ENCODE measurements at regions not wholly inside any gene's neighbourhood (a gene's known extent, or its start where the extent isn't known, plus 50 kb on each side); places are given as distances from the start of the nearest gene placed in this dataset.

DNA sequence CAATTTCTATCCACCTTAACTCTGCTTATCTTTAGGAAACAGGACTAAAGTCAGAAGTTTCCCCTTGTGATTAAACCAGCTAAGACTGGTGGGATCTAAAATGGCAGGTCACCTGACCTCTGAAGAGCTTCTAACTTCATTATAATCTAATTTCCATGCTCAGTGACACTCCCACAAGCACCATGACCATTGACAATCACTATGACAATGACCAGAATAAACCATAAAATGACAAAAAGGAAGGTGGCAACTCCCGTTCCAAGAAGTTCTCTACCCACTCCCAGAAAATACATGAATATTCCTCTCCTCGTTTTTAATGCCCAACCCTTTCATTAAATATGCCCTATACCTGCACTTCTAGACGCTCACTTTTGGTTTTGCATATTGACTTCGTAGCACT lies 471.2 kb upstream of the CCDC54 start:
- H3K4me3 ChIP-seq (ENCODE audit: low read depth, low read length): no peak overlapping the region
- DNase-seq (ENCODE audit: low read depth): no peak
- TF ChIP-seq CTCF (conservative IDR thresholded peaks at IDR 0.05; ENCODE audit: low read depth, low read length): no peak

DNA sequence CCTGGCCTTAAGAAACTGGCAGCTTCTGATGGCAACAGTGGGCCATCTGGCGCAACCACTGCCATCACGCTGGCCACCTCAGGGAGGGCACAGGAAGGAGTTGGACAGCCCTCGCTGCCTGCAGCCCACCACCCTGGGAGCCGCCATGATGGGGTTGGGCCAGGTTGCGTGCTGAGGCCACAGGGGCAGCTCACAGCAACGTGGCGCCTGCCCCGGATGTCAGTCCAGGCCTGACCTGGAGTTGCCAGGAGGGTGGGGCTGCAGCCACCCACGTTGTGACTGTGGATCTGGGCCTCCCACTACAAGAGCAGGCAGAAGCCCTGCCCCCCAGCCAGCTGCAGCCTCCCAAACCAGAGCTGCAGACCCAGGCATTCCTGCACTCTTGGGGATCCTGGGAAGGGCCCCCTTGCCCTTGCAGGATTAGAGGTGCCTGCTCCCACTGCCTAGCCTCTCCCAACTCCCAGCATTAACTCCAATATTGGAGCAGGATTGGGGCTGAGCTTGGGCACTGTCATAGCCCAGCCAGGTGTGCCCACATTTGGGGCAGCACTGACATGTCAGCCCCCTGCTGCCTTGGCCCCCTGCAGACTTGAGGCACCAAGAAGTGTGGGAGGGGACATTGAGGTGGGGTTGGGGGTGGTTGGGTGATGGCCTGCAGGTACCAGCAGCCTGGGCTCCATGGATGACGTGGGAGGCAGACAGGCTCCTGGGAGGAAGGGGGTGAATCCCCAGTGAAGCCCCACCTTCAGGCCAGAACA lies 468.9 kb upstream of the CCDC54 start:
- no peak for DNase-seq (ENCODE audit: low read depth)
- no peak for TF ChIP-seq CTCF (conservative IDR thresholded peaks at IDR 0.05; ENCODE audit: low read depth, low read length)
- no peak overlapping the region for H3K4me3 ChIP-seq (ENCODE audit: low read depth, low read length)

GRCh38 chr3:106913111-106913698 lies 464.0 kb upstream of the CCDC54 start:
- H3K4me3 ChIP-seq (ENCODE audit: low read depth, low read length): no peak overlapping the region
- DNase-seq (ENCODE audit: low read depth): no peak
- no peak for TF ChIP-seq CTCF (conservative IDR thresholded peaks at IDR 0.05; ENCODE audit: low read depth, low read length)

DNA sequence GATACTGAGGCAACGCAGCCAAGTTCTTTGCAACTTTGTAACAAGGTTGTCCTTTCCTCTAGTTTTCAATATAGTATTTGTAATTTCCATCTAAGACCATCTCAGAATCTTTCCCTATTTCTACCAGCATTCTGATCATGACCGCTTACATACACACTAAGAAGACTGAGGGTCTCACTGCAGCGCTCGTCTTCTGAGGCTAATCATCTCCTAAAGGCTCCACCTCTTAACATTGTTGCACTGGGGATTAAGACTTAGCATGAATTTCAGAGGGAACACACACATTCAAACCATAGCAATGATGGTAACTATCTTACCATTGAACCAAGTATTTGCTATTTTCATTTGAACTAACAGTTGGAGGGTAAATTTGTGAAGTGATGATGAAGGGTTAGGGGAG lies 463.3 kb upstream of the CCDC54 start:
- no peak overlapping the region for H3K4me3 ChIP-seq (ENCODE audit: low read depth, low read length)
- TF ChIP-seq CTCF (conservative IDR thresholded peaks at IDR 0.05; ENCODE audit: low read depth, low read length): no peak
- DNase-seq (ENCODE audit: low read depth): no peak

DNA sequence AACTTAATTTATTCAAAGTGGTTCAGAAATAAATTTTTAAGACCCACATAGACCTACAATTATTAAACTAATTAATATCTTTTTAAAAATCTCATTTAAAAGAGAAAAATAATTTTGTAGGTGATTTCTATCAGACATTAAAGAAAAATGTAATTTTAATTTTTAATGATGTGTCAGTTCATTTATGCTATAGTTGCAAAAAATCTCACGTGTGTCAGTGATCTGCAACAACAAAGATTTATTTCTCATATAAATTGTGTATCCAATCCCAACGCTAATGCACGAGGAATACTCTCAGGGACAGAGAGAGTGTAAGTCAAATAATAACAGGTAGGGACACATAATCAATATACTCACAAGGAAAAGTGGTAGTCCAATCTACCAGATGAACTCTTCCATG lies 456.6 kb upstream of the CCDC54 start:
- no peak for DNase-seq (ENCODE audit: low read depth)
- H3K4me3 ChIP-seq (ENCODE audit: low read depth, low read length): no peak overlapping the region
- no peak for TF ChIP-seq CTCF (conservative IDR thresholded peaks at IDR 0.05; ENCODE audit: low read depth, low read length)

DNA sequence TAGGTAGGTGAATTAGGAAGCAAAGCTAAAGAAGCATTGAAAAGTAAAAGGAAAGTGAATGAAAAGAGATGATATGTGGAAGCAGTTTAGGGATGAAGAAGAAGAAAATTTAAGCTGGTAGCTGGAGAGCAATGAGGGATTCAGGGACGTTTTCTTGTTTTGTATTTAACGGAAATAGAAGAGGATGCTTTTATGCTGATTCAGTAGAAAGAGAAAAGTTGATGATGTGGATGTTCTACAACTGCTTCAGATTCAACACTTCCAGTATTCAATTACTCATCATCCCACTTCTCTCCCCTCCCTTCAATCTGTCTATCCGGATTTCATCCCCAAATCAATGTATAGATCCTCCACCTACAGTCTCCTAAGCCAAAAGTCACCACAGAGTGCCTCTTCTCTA lies 448.2 kb upstream of the CCDC54 start:
- TF ChIP-seq CTCF (conservative IDR thresholded peaks at IDR 0.05; ENCODE audit: low read depth, low read length): no peak
- no peak overlapping the region for H3K4me3 ChIP-seq (ENCODE audit: low read depth, low read length)
- DNase-seq (ENCODE audit: low read depth): no peak

DNA sequence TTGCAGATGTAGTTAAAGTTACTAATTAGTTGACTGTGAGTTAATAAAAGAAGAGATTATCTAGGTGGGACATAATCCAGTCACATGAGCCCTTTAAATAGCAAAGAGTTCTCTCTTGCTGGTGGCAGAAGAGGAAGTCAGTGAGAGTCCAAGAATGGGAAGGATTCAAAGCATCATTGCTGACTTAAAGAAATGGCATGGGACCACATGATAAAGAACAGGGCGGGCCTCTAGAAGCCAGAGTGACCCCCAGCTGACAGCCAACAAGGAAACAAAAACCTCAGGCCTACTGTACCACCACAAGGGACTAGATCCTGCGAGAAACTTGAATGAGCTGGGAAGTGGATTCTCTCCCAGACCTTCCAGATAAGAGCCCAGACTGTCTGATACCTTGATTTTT lies 447.2 kb upstream of the CCDC54 start:
- no peak for TF ChIP-seq CTCF (conservative IDR thresholded peaks at IDR 0.05; ENCODE audit: low read depth, low read length)
- H3K4me3 ChIP-seq (ENCODE audit: low read depth, low read length): no peak overlapping the region
- DNase-seq (ENCODE audit: low read depth): no peak
